ENCODE measurements at regions not wholly inside any gene's neighbourhood (a gene's known extent, or its start where the extent isn't known, plus 50 kb on each side); places are given as distances from the start of the nearest gene placed in this dataset.

DNA sequence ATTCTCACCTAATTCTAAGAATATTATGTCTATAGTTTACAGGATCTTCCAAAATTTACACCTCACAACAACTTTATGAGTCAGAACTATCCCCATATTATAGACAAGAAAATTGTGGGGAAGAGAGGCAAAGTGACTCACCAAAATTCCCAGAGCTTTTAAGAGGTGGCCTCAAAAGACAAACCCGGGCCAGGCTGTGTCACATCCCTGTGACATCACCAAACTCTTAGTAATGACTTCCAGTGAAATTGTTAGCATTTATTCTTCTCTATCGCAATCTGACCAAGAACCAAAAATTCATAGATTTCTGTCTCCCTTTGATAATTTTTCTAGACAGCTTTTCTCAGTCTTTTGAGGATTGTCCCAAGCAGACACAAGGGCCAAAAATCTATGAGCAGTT is 134.3 kb downstream of the SNX19 start:
- Histone ChIP-seq H3K4me1 (ENCODE audit: control insufficient read depth, extremely low read depth, insufficient read depth, low read length) (peaks cover 30% of the 10 kb centered on the region), H2AFZ (ENCODE audit: control insufficient read depth, low read length) (no peak overlapping the region), H3K9me3 (ENCODE audit: control insufficient read depth, low read depth, low read length) (no peaks in the 10 kb centered on the region), H3K4me2 (ENCODE audit: control insufficient read depth, extremely low read depth, insufficient read depth, low read depth, low read length) (peak overlapping the region; percentile 41), H3K36me3 (ENCODE audit: control insufficient read depth in 2 of 2, extremely low read depth in 1 of 2, insufficient read depth in 2 of 2, low read length in 2 of 2) (no peaks in the 10 kb centered on the region), H3K27ac (ENCODE audit: control insufficient read depth, insufficient read depth, low read length) (peak overlapping the region; percentile 5), H3K27me3 (ENCODE audit: control insufficient read depth, extremely low read depth, insufficient read depth, low read length) (no peaks in the 10 kb centered on the region), H4K20me1 (ENCODE audit: control insufficient read depth, extremely low read depth, insufficient read depth, low read length) (no peaks in the 10 kb centered on the region), H3K79me2 (ENCODE audit: control insufficient read depth, insufficient read depth, low read length) (no peaks in the 10 kb centered on the region), H3K9me1 (ENCODE audit: control insufficient read depth, extremely low read depth, insufficient read depth, low read length) (no peaks in the 10 kb centered on the region), H3K9ac (ENCODE audit: control insufficient read depth, extremely low read depth, insufficient read depth, low read length) (no peak overlapping the region), H3K4me3 (ENCODE audit: control insufficient read depth in 2 of 3, extremely low read depth in 1 of 3, insufficient read depth in 2 of 3, low read depth in 1 of 3, low read length in 3 of 3) (no peak overlapping the region)
- TF ChIP-seq EZH2 (IDR thresholded peaks at IDR 0.05; ENCODE audit: low read length): no peak
- no peak for TF ChIP-seq CTCF (optimal IDR thresholded peaks at IDR 0.05 in 1 of 3, IDR thresholded peaks at IDR 0.05 in 1 of 3, conservative IDR thresholded peaks at IDR 0.05 in 1 of 3; ENCODE audit: extremely low read depth in 1 of 3, insufficient read depth in 2 of 3, low read length in 3 of 3)
- no peak for FAIRE-seq
- dilution Hi-C loops (cut with MboI; ENCODE audit: extremely low pct_ligation_motif_present, low sequenced_read_pairs): no loop called here
- no peak for DNase-seq (ENCODE audit: low read depth, low spot score)

DNA sequence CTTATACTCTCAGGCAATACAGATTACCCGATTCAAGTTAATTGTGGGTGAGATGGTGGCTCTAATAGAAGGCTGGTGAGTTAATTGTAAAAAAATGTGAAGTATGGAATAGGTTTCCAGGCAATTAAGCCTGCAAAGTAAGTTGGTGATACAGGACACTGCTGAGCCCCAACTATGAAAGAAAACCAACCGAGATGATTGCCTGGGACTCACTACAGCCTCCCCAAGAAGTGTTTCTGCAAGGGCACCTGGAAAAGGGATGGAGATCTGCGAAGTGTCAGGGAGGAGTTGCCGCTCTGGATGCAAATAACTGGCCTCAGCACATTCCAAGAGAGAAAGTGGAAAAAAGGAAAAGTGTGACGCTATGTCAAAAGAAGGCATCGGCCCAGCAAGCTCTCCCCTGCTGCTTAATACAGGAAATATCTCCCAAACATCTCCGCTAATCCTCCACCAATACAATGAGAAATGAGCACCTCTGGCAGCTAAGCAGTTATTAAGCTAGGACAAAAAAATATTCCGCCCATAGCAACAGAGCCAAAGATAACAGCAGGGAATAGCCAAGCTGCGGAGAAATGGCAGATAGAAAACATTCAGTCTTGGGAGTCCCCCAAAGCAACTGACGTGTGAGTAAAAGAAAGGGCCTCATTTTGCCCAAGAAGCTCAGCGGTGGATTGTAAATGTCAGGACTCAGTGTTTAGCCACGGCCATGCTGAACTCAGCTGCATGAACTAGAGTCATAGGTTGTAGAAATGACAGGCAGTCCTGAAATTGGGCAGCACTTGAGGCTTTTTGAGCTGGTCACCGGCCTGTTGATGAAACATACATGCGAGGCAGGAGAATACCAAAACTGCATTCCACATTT is 133.7 kb downstream of the SNX19 start:
- dilution Hi-C loops (cut with MboI; ENCODE audit: extremely low pct_ligation_motif_present, low sequenced_read_pairs): no loop called here
- no peaks in the 10 kb centered on the region for H3K9me1 ChIP-seq (ENCODE audit: control insufficient read depth, extremely low read depth, insufficient read depth, low read length)
- no peaks in the 10 kb centered on the region for H4K20me1 ChIP-seq (ENCODE audit: control insufficient read depth, extremely low read depth, insufficient read depth, low read length)
- DNase-seq (ENCODE audit: low read depth, low spot score) (no peak), FAIRE-seq (peak; percentile 32)
- TF ChIP-seq EZH2 (IDR thresholded peaks at IDR 0.05; ENCODE audit: low read length) (no peak), CTCF (optimal IDR thresholded peaks at IDR 0.05 in 1 of 3, IDR thresholded peaks at IDR 0.05 in 1 of 3, conservative IDR thresholded peaks at IDR 0.05 in 1 of 3; ENCODE audit: extremely low read depth in 1 of 3, insufficient read depth in 2 of 3, low read length in 3 of 3) (no peak)
- peaks cover 36% of the 10 kb centered on the region for H3K4me1 ChIP-seq (ENCODE audit: control insufficient read depth, extremely low read depth, insufficient read depth, low read length)
- H3K9me3 ChIP-seq (ENCODE audit: control insufficient read depth, low read depth, low read length): no peaks in the 10 kb centered on the region
- H3K4me2 ChIP-seq (ENCODE audit: control insufficient read depth, extremely low read depth, insufficient read depth, low read depth, low read length): peak overlapping the region; percentile 41
- no peak overlapping the region for H2AFZ ChIP-seq (ENCODE audit: control insufficient read depth, low read length)
- no peaks in the 10 kb centered on the region for H3K36me3 ChIP-seq (ENCODE audit: control insufficient read depth in 2 of 2, extremely low read depth in 1 of 2, insufficient read depth in 2 of 2, low read length in 2 of 2)
- H3K27me3 ChIP-seq (ENCODE audit: control insufficient read depth, extremely low read depth, insufficient read depth, low read length): no peaks in the 10 kb centered on the region
- H3K27ac ChIP-seq (ENCODE audit: control insufficient read depth, insufficient read depth, low read length): peak overlapping the region; percentile 5
- no peaks in the 10 kb centered on the region for H3K79me2 ChIP-seq (ENCODE audit: control insufficient read depth, insufficient read depth, low read length)
- H3K4me3 ChIP-seq (ENCODE audit: control insufficient read depth in 2 of 3, extremely low read depth in 1 of 3, insufficient read depth in 2 of 3, low read depth in 1 of 3, low read length in 3 of 3): no peak overlapping the region
- no peak overlapping the region for H3K9ac ChIP-seq (ENCODE audit: control insufficient read depth, extremely low read depth, insufficient read depth, low read length)
